Endothelial cell of umbilical vein (primary cell): ENCODE measurements at regions not wholly inside any gene's neighbourhood (a gene's known extent, or its start where the extent isn't known, plus 50 kb on each side); places are given as distances from the start of the nearest gene placed in this dataset.

Experiments used
- BruUV-seq: library from RNA; stranded (reverse); fragments of 400-500 nt; replicated peaks from 2 replicates; lab custom pipeline; 2021; lab: Mats Ljungman, UMichigan
- CTCF ChIA-PET: fragments of 300-600, 350-600 bp; sonication (Branson Sonifier 250); formaldehyde crosslinking; loops from one replicate; lab custom pipeline; 2021; ENCODE audit warnings: antibody characterized with exemption, inconsistent platforms; lab: Charles Lee
- POLR2A ChIA-PET: fragments of 300-600, 350-600 bp; sonication (Branson Sonifier 250); formaldehyde crosslinking; loops from one replicate; lab custom pipeline; 2021; ENCODE audit warnings: antibody characterized with exemption, inconsistent platforms; lab: Charles Lee
- DNase-seq: peaks from one replicate; pipeline ENCODE4 v3.0.0-alpha.2; 2011; ENCODE audit warnings: low read depth, low spot score
- FAIRE-seq: peaks from 2 replicates; lab custom pipeline; 2011; peaks lifted over from hg19 to GRCh38; lab: Jason Lieb, UNC
- H2AFZ ChIP-seq: 2 replicates; pipeline ENCODE4 v1.6.0; 2012; ENCODE audit warnings: low read depth, low read length, control low read depth, inconsistent platforms
- H3K27ac ChIP-seq: 2 replicates; pipeline ENCODE4 v1.5.1; 2011; ENCODE audit warnings: low read depth, mild to moderate bottlenecking, control low read depth, low read length, moderate library complexity; ENCODE audit not compliant: insufficient read depth
- H3K27me3 ChIP-seq, 2 experiments: 2 replicates each; pipeline versions ENCODE4 v1.6.0 to v1.6.1; 2011; ENCODE audit warnings: low read length in 2 of 2, mixed read lengths in 1 of 2; ENCODE audit not compliant: control insufficient read depth in 2 of 2, insufficient read depth in 2 of 2
- H3K36me3 ChIP-seq, 2 experiments: 2 replicates in 1 of 2; 3 replicates in 1 of 2; pipeline ENCODE4 v1.5.1; 2011; ENCODE audit warnings: low read length in 2 of 2, mild to moderate bottlenecking in 1 of 2, moderate library complexity in 1 of 2; ENCODE audit not compliant: control insufficient read depth in 2 of 2, insufficient read depth in 2 of 2; ENCODE audit errors: extremely low read depth in 1 of 2
- H3K4me1 ChIP-seq: 3 replicates; pipeline ENCODE4 v1.5.1; 2011; ENCODE audit warnings: mild to moderate bottlenecking, low read length; ENCODE audit not compliant: control insufficient read depth, insufficient read depth; ENCODE audit errors: extremely low read depth
- H3K4me2 ChIP-seq: 2 replicates; pipeline ENCODE4 v1.6.1; 2011; ENCODE audit warnings: low read length, control low read depth, mixed read lengths; ENCODE audit not compliant: insufficient read depth
- H3K4me3 ChIP-seq, 3 experiments: fragments of 200-600 bp in 1 of 3; sonication (generic), shearing (Covaris generic) in 1 of 3; replicated peaks in 1 of 3; 2 replicates each; pipeline ENCODE4 v1.5.1; 2011 to 2016; ENCODE audit warnings: control low read depth in 3 of 3, low read length in 3 of 3, mild to moderate bottlenecking in 2 of 3, inconsistent platforms in 1 of 3, low read depth in 1 of 3, moderate library complexity in 1 of 3; ENCODE audit not compliant: insufficient read depth in 1 of 3
- H3K79me2 ChIP-seq: 2 replicates; pipeline ENCODE4 v1.6.0; 2012; ENCODE audit warnings: low read length, inconsistent platforms; ENCODE audit not compliant: control insufficient read depth, insufficient read depth
- H3K9ac ChIP-seq: replicated peaks from 2 replicates; pipeline ENCODE3; 2011; ENCODE audit warnings: low read length, control low read depth; ENCODE audit not compliant: insufficient read depth; ENCODE audit errors: extremely low read depth
- H3K9me1 ChIP-seq: replicated peaks from 3 replicates; pipeline ENCODE4 v1.6.0; 2011; ENCODE audit warnings: mild to moderate bottlenecking, low read length; ENCODE audit not compliant: control insufficient read depth, insufficient read depth; ENCODE audit errors: extremely low read depth
- H3K9me3 ChIP-seq: replicated peaks from 2 replicates; pipeline ENCODE4 v1.5.1; 2012; ENCODE audit warnings: low read length, inconsistent platforms; ENCODE audit not compliant: control insufficient read depth, insufficient read depth
- H4K20me1 ChIP-seq: replicated peaks from 2 replicates; pipeline ENCODE3; 2011; ENCODE audit warnings: mild to moderate bottlenecking, low read length; ENCODE audit not compliant: control insufficient read depth, insufficient read depth; ENCODE audit errors: extremely low read depth
- EZH2 ChIP-seq: IDR thresholded peaks from 2 replicates; pipeline ENCODE4 v1.6.1; 2012; ENCODE audit warnings: borderline replicate concordance, low read depth, mild to moderate bottlenecking, moderate library complexity, low read length, inconsistent platforms; ENCODE audit not compliant: severe bottlenecking
- FOS ChIP-seq: IDR thresholded peaks from 2 replicates; pipeline ENCODE4 v1.6.1; 2011; ENCODE audit warnings: mild to moderate bottlenecking, low read length, moderate library complexity, borderline replicate concordance; ENCODE audit not compliant: insufficient read depth
- GATA2 ChIP-seq: IDR thresholded peaks from 2 replicates; pipeline ENCODE4 v1.7.0; 2011; ENCODE audit warnings: low read depth, mild to moderate bottlenecking, moderate library complexity, mixed read lengths, low read length; ENCODE audit not compliant: insufficient read length, insufficient read depth
- JUN ChIP-seq: IDR thresholded peaks from 2 replicates; pipeline ENCODE4 v1.6.1; 2011; ENCODE audit warnings: borderline replicate concordance, low read depth; ENCODE audit not compliant: insufficient read length, insufficient read depth
- MYC ChIP-seq: IDR thresholded peaks from one replicate; pipeline ENCODE4 v1.6.1; 2011; ENCODE audit warnings: mild to moderate bottlenecking, low read depth, low read length
- POLR2A ChIP-seq: IDR thresholded peaks from 2 replicates; pipeline ENCODE4 v1.6.1; 2012; ENCODE audit warnings: low read depth, mild to moderate bottlenecking, control low read depth, low read length
- POLR2AphosphoS5 ChIP-seq: IDR thresholded peaks from 2 replicates; pipeline ENCODE4 v1.6.1; 2012; ENCODE audit warnings: low read depth, mild to moderate bottlenecking, control low read depth, low read length, moderate library complexity; ENCODE audit not compliant: insufficient read depth
- dilution Hi-C: fragments of 300-500 bp; cut with MboI; formaldehyde crosslinking; loops from one replicate; pipeline ENCODE4 v1.15.0; 2019; ENCODE audit warnings: low sequenced_read_pairs; ENCODE audit not compliant: extremely low pct_ligation_motif_present
- intact Hi-C: fragments of 100-400 bp; cut with micrococcal nuclease; formaldehyde crosslinking; loops from one replicate; pipeline ENCODE4 v1.10.0; 2022
- TF ChIP-seq, protein P1 (sequence below): IDR thresholded peaks from 2 replicates; pipeline ENCODE4 v1.6.1; 2011; ENCODE audit not compliant: insufficient read depth, insufficient read length
- TF ChIP-seq, protein P2 (sequence below), 2 donors: IDR thresholded peaks; 1 replicate in 1 of 2; 2 replicates in 1 of 2; pipeline ENCODE4 v1.5.1; 2011; ENCODE audit warnings: low read length in 2 of 2, mild to moderate bottlenecking in 2 of 2, moderate library complexity in 2 of 2, control low read depth in 1 of 2, inconsistent platforms in 1 of 2, low read depth in 1 of 2; ENCODE audit not compliant: insufficient read depth in 1 of 2; ENCODE audit errors: extremely low read depth in 1 of 2

DNA sequence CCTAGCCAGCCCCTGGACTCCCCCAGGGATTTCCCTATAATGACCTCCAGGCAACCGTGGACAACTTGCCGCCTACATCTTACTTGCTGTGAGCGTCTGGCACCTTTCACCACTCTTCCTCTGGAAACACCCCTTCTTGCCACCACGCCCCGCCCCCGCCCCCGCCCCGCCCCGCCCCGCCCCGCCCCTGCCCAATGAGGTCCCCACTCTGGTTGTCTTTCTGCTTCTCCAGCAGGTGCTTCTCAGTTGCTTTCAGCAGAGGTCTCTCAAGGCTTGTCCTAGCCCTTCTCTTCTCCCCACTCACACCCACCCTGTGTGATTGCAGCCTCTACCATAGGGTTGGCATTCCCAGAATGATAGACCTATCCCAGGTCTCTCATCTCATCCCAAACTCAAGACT is 214.5 kb downstream of the EN1 start:
- BruUV-seq, result no TSS peak

More for the DNA sequence above, 214.5 kb downstream of the EN1 start:
- ChIA-PET POLR2A (no interaction called here), CTCF (no interaction called here)
- Histone ChIP-seq H3K4me3 (no peak overlapping the region), H2AFZ (no peak overlapping the region), H3K4me2 (no peak overlapping the region), H3K79me2 (no peaks in the 10 kb centered on the region), H4K20me1 (no peaks in the 10 kb centered on the region), H3K27ac (no peak overlapping the region), H3K9me1 (no peaks in the 10 kb centered on the region), H3K9ac (no peak overlapping the region), H3K4me1 (no peaks in the 10 kb centered on the region), H3K9me3 (no peaks in the 10 kb centered on the region), H3K27me3 (no peaks in the 10 kb centered on the region), H3K36me3 (no peaks in the 10 kb centered on the region)
- dilution Hi-C loops, result no loop called here
- DNase-seq, result no peak
- no peak for TF ChIP-seq GATA2
- TF ChIP-seq EZH2, result no peak
- TF ChIP-seq JUN, result no peak
- TF ChIP-seq FOS, result no peak
- TF ChIP-seq POLR2A, result no peak
- TF ChIP-seq, protein P1, sequence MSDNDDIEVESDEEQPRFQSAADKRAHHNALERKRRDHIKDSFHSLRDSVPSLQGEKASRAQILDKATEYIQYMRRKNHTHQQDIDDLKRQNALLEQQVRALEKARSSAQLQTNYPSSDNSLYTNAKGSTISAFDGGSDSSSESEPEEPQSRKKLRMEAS, result no peak
- TF ChIP-seq, protein P2, sequence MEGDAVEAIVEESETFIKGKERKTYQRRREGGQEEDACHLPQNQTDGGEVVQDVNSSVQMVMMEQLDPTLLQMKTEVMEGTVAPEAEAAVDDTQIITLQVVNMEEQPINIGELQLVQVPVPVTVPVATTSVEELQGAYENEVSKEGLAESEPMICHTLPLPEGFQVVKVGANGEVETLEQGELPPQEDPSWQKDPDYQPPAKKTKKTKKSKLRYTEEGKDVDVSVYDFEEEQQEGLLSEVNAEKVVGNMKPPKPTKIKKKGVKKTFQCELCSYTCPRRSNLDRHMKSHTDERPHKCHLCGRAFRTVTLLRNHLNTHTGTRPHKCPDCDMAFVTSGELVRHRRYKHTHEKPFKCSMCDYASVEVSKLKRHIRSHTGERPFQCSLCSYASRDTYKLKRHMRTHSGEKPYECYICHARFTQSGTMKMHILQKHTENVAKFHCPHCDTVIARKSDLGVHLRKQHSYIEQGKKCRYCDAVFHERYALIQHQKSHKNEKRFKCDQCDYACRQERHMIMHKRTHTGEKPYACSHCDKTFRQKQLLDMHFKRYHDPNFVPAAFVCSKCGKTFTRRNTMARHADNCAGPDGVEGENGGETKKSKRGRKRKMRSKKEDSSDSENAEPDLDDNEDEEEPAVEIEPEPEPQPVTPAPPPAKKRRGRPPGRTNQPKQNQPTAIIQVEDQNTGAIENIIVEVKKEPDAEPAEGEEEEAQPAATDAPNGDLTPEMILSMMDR (IDR thresholded peaks at IDR 0.05; ENCODE audit: extremely low read depth in 1 of 2, insufficient read depth in 1 of 2, low read depth in 1 of 2, low read length in 2 of 2), result no peak
- no peak for TF ChIP-seq POLR2AphosphoS5
- TF ChIP-seq MYC, result no peak
- FAIRE-seq, result no peak
- intact Hi-C loops, result no loop called here
